GM23248 (cell line): ENCODE measurements at regions not wholly inside any gene's neighbourhood (a gene's known extent, or its start where the extent isn't known, plus 50 kb on each side); places are given as distances from the start of the nearest gene placed in this dataset.

Experiments
- EZH2 ChIP-seq: fragments of 200-600 bp; sonication (generic); IDR thresholded peaks from 2 replicates; pipeline ENCODE4 v1.6.1; 2018; ENCODE audit warnings: antibody characterized with exemption, mild to moderate bottlenecking; ENCODE audit not compliant: insufficient read depth, poor library complexity, severe bottlenecking
- EZH2phosphoT487 ChIP-seq: fragments of 200-600 bp; sonication (generic); IDR thresholded peaks from 2 replicates; pipeline ENCODE4 v1.6.1; 2018; ENCODE audit warnings: antibody characterized with exemption, moderate library complexity, mild to moderate bottlenecking, low read depth; ENCODE audit not compliant: insufficient read depth

GRCh38 chr15:89419370-89419984 is 76.9 kb downstream of the RHCG start:
- TF ChIP-seq EZH2 (no peak), EZH2phosphoT487 (no peak)
